OCI-LY7 (cell line): ENCODE measurements at regions not wholly inside any gene's neighbourhood (a gene's known extent, or its start where the extent isn't known, plus 50 kb on each side); places are given as distances from the start of the nearest gene placed in this dataset.

Experiments used
- CTCF ChIP-seq: fragments of 200-600 bp; sonication (generic); conservative IDR thresholded peaks from 2 replicates; pipeline ENCODE4 v1.5.1; 2014; ENCODE audit warnings: mild to moderate bottlenecking, antibody characterized with exemption, low read length, moderate library complexity, mixed read lengths
- EZH2phosphoT487 ChIP-seq: fragments of 200-600 bp; sonication (generic); IDR thresholded peaks from 2 replicates; pipeline ENCODE4 v1.6.1; 2018; ENCODE audit warnings: low read depth, borderline replicate concordance, mild to moderate bottlenecking, mixed run types, antibody characterized with exemption, low read length, moderate library complexity, mixed read lengths

GRCh38 chr5:15069407-15069905, 197.9 kb upstream of the ANKH start:
- no peak for TF ChIP-seq CTCF
- TF ChIP-seq EZH2phosphoT487 = no peak
